Kidney capillary endothelial cell (primary cell): ENCODE measurements at regions not wholly inside any gene's neighbourhood (a gene's known extent, or its start where the extent isn't known, plus 50 kb on each side); places are given as distances from the start of the nearest gene placed in this dataset.
A peak's percentile ranks its signal among the peaks of the same experiment; 100 is the strongest.

Experiments
- DNase-seq: peaks from one replicate; pipeline ENCODE4 v3.0.0-alpha.2; 2018; ENCODE audit warnings: low spot score

- no peak for DNase-seq
These were observed 88.5 kb upstream of the ANO3 start for GRCh38 chr11:26243426-26243825.

- no peak for DNase-seq
These were observed 87.7 kb upstream of the ANO3 start for GRCh38 chr11:26244207-26244606.

GRCh38 chr11:26245046-26245445, 86.9 kb upstream of the ANO3 start:
- DNase-seq: no peak

GRCh38 chr11:26247340-26247739, 84.6 kb upstream of the ANO3 start:
- no peak for DNase-seq

GRCh38 chr11:26248661-26249060, 83.3 kb upstream of the ANO3 start:
- no peak for DNase-seq

- DNase-seq: no peak
These were observed 77.6 kb upstream of the ANO3 start for GRCh38 chr11:26254378-26254777.

GRCh38 chr11:26263769-26264168, 68.2 kb upstream of the ANO3 start:
- DNase-seq: no peak

- no peak for DNase-seq
These were observed 67.7 kb upstream of the ANO3 start for GRCh38 chr11:26264266-26264665.

- DNase-seq: no peak
These were observed 62.8 kb upstream of the ANO3 start for GRCh38 chr11:26268980-26269660.

GRCh38 chr11:26271666-26272065, 60.3 kb upstream of the ANO3 start:
- DNase-seq: no peak

GRCh38 chr11:26276798-26277424, 55.0 kb upstream of the ANO3 start:
- peak; percentile 67 for DNase-seq

GRCh38 chr11:26278354-26278753, 53.6 kb upstream of the ANO3 start:
- no peak for DNase-seq
